Left hindlimb (tissue), 1 donor: ENCODE measurements at regions not wholly inside any gene's neighbourhood (a gene's known extent, or its start where the extent isn't known, plus 50 kb on each side); places are given as distances from the start of the nearest gene placed in this dataset.
A peak's percentile ranks its signal among the peaks of the same experiment; 100 is the strongest.

Experiments used
- DNase-seq: peaks from one replicate; pipeline ENCODE4 v3.0.0-alpha.2; 2018

GRCh38 chr3:159803459-159803858 lies 185.2 kb upstream of the IL12A start:
- DNase-seq = no peak

DNA sequence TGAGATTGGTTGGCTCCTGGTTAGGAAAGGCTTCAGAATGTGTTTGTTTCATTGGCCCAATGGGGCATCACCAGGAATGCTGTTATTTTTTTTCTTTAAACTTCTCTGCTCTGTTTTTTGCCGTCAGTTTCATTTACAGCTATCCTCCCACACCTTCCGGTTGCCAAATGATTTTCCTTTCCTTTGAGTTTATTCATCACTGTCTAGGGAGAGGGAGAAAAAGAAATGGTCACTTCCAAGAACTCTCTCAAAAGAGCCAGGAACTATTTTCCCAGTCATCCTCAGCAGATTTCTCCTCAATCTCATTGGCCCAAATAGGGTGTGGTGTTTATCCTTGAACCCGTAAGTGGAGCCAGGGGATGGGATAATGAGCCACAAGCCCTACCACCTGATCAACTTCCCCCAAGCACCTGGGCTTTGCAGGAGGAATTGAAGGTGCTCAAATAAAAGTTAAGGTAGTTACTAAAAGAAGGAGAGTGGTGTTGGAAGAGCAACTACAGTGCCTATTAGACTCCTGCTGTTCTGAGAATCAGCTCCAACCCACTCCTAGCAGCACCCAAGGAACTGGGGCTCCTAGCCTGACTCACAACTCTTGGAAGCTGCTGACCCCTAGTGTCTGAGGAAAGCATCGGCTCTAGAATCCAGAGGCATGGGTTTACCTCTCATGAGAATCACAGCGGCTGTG lies 183.8 kb upstream of the IL12A start:
- peak; percentile 63 for DNase-seq

DNA sequence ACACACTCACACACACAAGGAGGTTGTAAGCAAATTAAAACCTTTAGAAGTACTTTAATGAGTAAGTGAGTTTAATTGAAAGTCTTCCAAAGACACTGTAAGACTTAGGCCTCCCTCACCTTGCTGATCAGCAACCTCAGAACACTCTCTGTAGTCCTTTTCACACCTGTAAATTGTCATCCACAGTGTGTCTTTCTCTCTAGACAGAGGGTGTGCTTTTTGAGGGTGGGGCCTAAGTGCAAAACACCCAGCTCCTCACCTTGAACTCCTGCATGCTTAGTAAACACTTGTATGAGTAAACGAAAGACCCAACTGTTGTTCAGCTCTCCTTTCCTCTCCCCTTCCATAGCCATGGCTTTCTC lies 183.2 kb upstream of the IL12A start:
- no peak for DNase-seq

DNA sequence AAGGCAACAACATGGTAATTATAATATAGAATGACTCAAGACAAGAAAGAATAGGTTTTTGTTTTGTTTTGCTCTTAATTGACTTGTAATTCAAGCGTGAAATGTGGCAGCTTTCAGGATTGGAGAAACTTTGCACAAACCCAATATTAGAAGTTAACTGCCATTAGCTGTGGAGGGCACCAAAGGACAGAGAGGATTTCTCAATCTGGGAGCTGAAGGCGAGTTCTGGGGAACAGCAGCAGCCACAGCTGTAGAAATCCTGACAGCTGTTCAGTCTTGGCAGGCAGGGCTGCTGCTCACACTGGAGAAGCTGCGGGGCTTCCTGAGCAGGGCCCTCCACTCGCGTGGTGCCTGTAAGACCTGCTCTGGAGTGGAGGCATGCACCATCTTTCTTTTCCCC lies 182.2 kb upstream of the IL12A start:
- peak; percentile 69 for DNase-seq

- no peak for DNase-seq
Observed at GRCh38 chr3:159807137-159808040, 181.2 kb upstream of the IL12A start.

- no peak for DNase-seq
Observed at GRCh38 chr3:159813822-159814531, 174.7 kb upstream of the IL12A start.

DNA sequence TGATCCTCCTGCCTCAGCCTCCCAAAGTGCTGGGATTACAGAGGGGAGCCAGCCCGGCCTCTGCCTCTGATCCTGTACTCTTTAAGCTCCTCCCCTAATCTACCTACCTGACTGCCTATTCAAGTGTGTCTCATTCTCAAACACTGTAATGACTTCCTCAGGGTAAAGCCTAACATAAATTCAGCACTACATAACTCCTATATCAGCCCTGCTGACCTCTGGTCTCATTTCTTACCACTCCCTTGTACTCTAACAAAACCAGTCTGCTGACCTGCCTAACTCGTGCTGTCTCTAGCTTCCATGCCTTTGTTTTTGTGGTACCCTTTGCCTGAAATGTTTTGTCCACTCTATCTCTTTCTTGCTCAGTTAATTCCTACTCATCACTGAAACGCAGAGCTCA lies 172.1 kb upstream of the IL12A start:
- no peak for DNase-seq

DNA sequence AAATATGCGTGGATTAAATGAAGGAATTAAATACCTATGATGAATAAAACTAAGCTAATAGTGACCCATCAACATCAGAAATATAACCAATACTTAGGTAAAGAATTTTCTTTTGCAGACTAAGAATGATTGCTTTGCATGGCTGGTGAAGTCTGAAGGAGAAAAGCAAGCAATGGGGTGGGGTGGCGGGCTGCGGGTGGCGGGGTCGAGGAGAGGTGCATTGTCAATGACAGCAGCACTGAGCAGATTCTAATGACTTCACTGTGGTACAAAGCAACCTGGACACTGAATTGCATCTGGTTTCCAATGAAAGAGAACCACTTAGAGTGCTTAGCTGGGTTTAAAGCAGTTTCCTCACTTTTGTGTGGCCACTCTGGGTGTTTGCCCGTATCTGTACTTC lies 171.5 kb upstream of the IL12A start:
- DNase-seq = no peak

DNA sequence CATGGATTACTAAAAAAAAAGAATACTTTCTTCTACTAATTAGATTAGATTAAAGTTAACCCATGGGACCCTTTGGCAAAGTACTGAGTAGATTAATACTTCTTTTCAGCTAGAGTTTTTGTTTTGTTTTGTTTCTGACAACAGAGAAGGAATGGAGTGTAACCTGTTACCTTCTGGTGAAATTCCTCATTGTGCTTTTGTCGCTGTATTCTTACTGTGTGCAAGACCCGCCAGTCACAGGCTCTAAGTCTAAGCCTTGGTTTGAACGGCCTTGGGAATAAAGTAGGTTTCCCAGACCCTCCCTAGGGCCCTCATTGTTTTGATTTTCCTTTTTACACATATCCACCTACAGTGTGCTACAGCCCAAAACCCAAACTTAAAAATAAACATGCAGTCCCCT lies 171.1 kb upstream of the IL12A start:
- DNase-seq = no peak

- no peak for DNase-seq
Observed at GRCh38 chr3:159818399-159818798, 170.2 kb upstream of the IL12A start.

DNA sequence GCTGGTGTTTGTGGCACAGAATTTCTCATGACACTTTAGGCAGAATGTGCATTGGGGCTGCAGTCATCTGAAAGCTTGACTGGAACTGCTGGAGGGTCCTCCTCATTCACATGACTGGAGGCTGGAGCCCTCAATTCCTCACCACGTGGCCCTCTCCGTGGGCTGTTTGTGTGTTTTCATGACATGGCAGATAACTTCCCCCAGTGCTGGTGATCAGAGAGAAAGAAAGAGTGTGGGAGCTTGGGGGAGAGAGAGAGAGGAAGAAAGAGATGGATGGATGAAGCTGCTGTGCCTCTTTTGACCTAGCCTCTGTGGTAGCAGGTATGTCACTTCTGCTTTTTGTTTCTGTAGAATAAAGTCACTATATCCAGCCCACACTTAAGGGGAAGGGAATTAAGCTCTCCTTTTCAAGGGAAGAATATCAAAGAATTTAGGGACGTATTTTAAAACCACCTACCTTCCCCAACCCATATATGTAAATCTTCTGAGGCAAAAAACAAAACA lies 169.6 kb upstream of the IL12A start:
- no peak for DNase-seq

DNA sequence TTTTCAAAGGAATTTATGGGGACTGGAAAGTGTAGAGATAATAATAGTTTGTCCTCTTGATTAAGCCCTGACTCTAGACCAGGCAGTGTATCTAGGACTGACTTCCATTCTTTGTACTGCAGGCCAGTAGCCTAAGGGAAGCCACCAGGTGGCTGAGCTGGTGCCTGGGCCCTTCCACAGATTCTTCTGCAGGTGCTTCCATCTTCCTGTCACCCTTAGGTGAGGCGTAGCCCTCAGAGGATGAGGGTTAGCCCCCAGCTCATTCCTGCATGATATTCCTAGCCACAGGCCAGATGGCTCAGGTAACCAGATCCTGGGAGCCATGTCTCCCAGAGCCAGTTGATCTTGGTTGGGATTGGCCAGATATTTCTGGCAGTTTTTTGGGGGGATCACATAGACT lies 169.0 kb upstream of the IL12A start:
- no peak for DNase-seq

DNA sequence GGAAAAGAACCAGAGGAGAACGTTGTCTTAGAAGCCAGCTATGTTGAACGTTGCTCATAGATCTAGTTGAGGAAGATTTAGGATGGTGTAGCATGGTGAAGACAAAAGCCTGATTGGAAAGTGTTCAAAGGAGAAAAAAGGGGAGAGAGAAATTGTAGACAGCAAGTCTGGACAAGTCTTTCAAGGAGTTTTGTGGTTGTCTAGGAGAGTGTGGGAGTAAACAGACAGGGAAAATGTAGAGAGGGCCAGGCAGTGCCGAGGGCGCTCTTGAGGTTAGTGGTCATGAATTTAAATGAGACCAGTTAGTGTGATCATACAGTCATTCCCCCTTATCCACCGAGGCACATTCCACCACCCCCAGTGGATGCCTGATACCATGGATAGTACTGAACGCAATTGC lies 167.5 kb upstream of the IL12A start:
- DNase-seq = no peak

DNA sequence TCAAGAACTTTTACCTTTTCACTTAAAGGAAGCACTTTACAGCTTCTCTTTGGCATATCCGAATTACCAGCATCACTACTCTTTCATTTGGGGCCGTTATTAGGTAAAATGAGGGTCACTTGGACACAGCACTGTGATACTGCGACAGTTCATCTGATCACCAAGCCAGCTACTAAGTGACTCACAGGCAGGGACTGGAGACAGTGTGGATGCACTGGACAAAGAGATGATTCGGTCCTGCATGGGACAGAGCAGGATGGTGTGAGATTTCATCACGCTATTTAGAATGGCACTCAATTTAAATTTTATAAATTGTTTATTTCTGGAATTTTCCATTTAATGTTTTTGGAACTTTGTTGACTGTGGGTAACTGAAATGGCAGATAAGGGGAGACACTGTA lies 166.9 kb upstream of the IL12A start:
- DNase-seq = no peak

DNA sequence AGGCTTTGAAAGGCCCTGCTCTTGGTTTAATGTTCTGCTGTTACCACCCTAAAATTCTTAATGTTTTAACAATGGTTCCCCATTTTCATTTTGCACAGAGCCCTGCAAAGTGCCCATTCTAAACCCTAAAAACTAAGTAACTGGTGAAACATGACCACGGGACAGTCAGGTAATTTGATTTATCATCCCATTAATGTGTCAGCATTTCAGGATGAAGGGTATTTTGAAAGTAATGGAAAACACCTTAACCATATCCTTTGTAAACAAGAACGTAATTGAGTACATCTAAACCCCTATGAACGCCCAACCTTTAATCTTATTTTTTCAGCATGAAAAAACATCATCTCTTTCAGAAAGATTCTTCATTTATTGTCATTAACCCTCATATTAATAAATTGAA lies 164.9 kb upstream of the IL12A start:
- DNase-seq = no peak

DNA sequence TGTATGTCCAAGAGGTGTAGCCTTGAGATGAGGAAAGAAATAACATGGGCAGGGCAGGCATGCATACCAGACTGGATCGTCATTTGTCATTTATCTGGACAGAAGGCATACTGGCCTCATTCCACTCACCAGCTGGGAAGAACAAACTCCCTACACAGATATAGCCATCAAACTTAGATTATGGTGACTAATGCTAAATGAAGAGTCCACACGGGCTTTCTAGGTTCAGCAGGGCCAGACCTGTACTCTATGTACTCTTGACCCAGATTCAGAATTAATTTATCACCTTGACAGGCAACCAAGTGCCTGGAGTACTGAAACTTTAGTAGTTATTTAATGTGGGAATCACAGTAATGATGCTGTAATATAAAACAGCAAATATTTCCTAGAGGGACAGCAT lies 164.3 kb upstream of the IL12A start:
- no peak for DNase-seq

- no peak for DNase-seq
Observed at GRCh38 chr3:159825216-159825854, 163.3 kb upstream of the IL12A start.

DNA sequence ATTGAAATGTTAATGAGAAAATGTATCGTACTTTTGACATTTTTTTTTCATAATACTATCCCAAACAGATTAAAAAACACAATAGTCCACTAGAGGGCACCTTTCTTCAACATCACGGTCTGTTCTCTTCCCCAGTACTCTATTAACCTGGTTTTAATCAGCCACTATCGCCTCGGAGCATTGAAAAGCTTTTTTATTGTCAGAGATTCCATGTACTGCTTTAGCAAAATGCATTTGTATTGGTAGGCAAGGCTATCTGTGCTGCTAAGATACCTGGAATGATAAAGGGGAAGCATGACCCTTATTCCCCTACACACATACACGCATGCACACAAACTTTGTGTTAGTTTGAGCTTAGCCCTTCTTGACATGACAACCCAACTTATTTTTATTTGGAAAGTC lies 160.1 kb upstream of the IL12A start:
- no peak for DNase-seq

DNA sequence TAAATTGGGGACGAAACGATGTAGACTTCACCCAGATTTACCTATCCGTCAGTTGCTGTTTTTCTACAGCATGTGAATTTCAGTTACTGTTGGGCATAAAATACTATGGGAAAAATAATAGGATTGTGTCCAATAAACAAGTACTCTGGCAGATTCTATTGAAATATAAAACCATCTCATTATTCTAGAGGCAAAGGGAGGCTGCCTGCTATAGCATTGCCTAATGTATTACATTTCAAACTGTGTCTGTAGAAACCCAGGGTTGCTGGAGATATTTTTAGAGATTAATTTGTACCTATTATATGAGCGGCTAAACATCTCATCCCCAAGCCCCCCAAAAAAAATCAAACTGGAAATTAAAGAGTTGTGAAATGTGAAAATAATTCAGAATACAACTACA lies 159.6 kb upstream of the IL12A start:
- DNase-seq = no peak

DNA sequence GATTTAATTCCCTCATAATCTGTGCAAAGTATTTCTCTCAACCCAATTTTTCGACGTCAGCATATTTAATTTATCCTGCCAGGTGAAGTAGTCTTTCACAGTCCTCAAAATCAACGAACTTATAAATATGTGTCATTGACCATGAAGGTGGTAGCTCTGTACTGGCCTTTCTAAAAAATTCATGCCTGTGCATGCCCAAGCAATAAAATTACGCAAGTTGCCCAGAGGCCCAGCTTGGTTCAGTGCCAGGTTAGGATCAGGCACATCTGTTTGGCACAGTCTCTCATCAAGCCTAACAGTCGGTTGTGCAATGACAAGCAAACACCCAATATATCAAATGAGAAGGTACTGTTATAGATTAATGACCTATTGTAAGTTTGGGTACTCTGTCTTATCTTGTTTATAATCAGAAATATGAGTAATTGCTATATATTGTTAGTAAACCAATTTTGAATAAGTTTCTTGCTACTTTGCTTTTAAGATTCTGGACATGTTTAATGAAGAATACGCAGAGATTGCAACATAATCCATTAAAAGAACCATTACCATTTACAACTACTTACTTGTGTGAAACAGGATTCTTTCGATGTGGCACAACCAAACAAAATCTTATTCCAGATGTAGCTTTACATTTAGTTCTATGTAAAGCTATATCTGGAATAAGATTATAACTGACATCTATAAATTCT lies 159.0 kb upstream of the IL12A start:
- no peak for DNase-seq

DNA sequence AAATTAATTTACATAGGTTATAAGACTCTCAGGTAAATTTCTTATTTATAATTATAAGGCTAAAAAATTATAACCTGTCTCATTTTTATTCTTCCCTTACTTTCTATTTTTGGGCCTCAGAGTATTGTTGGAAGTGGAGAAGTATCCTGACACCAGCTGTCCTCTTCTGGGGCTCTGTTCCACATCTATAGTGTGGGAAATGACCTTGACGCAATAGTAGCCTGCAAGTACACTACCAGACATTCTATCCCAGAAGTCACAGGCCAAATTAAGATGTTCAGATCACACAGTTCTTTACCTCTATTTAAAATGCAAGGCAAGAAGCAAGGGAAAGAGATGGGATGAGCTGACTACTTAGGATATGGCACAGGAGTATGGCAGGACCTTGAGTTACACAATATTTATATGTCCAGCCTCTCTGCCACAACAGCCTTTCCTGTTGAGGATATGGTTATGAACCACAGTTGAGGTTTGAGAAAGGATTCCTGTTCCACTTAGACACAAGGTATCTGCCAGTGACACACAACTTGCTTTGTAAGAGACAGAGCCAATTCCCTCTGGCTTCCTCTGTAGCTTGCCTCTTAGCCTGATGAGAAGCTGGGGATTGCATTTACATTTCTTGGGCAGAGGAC lies 158.0 kb upstream of the IL12A start:
- no peak for DNase-seq

- no peak for DNase-seq
Observed at GRCh38 chr3:159831466-159831865, 157.2 kb upstream of the IL12A start.
